Cerebellar nuclear complex (tissue), 1 donor: ENCODE measurements at regions not wholly inside any gene's neighbourhood (a gene's known extent, or its start where the extent isn't known, plus 50 kb on each side); places are given as distances from the start of the nearest gene placed in this dataset.
"Not testable (repeated sequence)": the region's sequence is repeated elsewhere in the genome, so short reads cannot be mapped to it uniquely, and the experiment has no call there.

Experiments
- DNase-seq, 2 experiments: peaks; one replicate each; lab custom pipeline; 2025; lab: John Stamatoyannopoulos, UW

DNA sequence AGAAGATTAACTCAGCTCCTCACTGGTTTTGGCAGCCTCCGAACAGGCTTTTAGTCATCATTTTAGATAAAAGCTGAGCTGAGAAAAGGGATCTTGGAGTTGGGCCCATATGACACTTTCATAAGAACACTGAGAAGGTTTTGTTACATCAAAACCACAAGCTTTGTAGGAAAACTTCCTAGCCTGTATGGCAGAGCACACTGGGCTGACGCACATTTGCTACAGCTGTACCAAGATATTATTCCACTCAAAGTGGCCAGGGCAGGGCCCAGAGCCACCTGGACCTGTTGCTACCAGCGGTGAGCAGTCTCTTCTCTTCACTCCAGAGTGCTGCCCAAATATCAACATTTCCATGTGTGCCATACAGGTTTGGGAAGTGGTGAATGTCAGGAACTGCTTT is 160.5 kb upstream of the CCDC54 start:
- DNase-seq: no peak

DNA sequence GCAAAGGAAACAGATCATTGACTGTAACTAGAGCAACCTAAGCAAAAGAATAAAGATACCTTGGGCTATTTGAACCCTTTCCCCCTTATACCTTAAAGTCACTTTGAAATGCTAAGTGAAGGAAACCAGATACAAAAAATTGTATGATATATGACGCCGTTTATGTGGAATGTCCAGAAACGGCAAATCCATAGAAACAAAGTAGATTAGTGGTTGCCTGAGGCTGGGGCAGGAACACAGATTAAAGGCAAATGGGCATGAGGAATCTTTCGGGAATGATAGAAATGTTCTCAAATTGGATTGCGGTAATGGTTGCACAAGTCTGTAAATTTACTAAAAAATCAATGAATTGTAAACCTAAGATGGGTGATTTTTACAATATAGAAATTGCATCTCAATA is 160.1 kb upstream of the CCDC54 start:
- no peak for DNase-seq

DNA sequence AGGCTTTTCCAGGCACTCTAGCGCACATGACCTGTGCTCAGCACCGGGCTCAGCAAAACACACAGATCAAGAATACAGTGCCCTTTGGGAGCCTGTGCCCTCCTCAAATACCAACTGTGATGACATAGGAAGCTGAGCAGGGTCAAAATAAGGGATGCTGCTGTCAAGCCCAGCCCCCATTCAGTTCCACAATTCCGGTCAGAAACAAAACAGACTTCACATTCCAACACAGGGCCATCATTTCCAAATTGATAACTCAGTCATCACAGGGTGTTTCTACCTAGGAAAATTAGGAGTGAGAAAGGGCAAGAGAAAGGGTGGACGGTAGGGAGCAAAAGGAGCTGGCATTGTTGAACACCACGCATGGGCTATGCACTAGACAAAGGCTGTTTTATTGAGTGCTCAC is 158.4 kb upstream of the CCDC54 start:
- no peak for DNase-seq

DNA sequence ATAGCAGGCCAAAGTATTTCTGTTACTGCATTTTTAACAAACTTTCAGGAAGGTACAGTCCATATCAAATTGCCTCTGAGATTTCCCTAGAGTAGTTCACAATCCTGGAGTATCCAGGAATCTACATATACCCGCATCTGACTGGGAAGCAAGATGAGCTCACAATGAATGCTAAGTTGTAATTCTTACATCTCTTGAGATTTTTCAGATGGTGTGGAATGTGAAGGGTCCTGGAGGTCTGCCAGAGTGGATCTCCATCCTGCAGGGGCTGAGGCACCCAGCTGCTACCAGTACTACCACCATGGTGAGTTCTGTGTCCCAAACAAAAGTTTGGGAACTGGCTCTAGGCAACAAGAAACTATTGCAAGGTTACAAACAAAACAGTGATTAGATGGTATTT is 156.7 kb upstream of the CCDC54 start:
- DNase-seq: no peak

DNA sequence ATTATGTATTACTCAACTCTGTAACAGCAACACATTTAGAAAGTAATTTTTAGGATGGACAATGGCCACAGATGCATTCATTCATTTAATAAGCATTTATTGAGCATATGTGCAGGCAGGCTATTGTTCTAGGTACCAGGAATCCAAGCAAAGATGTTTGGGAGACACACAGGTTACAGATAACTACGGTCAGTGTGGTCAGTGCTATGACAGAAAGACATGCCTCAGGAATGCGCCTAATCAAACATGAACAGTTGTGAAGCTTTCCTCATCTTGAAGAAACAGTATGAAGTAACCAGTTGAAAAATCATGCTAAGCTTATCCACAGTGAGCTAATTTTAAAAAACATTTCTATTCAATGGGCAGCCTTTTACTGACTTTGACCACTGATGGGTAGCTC is 155.4 kb upstream of the CCDC54 start:
- DNase-seq: no peak

DNA sequence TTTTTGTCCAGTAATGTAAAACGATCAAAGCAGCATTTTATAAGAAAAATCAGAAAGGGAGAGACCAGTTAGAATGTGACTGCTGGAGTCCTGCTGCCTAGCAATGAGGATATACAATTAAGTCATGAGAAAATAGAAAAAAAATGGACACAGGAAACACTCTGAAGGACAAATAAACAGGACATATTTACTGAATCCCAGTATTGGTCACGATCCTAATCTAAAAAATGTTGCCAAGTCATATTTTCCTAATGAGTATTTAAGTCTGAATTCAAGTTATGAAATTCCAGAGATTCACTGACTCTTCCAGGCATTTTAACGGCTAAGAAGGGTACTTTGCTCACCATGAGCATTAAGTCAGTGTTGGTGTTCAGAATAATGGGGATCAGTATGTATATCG is 154.3 kb upstream of the CCDC54 start:
- no peak for DNase-seq

DNA sequence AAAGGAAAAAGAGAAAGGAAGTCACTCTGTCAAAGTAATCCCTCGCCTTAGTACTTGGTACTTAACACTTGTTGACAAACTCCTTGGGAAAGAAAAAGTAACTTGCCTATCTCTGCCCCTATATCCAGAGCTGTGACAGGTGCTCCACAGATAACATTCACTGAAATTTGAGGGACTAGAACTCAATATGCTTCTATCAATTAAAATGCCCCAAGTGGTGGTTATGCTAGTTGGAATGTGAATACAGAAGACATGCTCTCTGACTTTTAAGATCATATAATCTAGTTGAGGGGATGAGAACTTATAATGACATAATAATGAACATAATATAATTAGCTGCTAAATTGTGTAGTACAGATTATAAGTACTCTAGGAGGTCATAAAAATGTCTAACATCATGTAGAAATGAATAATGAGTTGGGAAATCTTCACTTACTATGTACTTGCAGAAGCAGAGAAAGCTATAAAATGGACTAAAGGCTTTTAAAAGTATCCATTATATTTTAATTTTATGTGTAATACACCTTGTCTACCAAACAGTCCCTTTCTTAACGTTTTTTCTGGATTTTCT is 153.1 kb upstream of the CCDC54 start:
- DNase-seq: no peak

DNA sequence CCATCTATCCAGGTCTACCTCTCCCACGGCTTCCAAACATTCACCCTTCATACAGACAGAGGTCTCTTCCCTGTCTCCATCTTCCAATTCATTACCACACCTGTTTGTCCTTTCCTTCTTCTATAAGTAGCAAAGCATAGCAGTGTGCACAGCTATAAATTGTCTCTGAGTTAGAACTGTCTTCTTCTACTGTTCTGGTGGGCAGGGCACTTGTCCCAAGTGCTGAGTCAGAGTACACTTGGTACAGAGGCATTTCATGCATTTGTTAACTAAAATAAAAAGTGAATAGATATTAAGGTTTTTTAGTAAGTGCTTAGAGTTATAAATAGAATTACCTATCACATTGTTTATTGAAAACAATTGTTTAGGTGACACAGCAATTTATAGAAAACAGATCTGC is 150.1 kb upstream of the CCDC54 start:
- no peak for DNase-seq

DNA sequence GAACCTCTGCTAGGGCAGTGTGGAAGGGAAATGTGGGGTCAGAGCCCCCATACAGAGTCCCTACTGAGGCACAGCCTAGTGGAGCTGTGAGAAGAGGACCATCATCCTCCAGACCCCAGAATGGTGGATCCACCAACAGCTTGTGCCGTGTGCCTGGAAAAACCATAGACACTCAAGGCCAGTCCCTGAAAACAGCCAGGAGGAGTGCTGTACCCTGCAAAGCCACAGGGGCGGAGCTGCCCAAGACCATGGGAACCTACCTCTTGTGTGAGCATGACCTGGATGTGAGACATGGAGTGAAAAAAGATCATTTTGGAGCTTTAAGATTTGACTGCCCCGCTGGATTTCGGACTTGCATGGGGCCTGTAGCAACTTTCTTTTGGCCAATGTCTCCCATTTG is 143.4 kb upstream of the CCDC54 start:
- not testable (repeated sequence) for DNase-seq

DNA sequence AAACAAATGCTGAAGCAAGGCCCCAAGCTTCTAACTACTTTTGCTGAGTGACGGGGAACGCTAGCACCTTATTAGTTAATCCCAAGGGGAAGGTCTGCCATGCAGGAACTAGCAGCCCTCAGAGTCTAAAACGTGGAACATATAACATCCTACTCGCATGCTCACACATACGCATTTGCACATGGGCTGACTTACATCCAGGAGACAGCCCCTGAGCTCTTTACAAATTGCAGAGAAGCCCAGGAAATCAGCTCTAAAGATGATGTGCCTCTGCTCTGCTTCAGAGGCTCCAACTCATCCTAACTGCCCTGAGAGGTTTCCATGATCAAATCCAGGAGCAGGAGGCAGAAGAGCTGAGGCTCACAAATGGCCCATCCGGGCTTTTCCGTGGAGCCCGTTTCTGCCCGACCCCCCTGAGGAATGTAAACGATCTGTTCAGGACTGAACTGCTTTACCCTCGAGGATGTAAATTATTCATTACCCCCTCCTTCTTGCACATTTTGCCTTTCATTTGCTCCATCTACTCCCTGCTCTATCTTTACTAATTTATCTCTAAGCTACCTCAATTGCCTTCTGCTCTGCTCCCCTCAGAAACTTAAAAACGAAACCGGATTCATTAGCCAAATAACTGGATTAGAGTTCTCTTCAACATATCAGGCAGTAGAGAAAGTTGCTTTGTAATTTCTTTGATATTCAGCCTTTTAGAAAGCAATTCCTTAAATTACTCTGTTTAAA is 141.9 kb upstream of the CCDC54 start:
- DNase-seq: no peak

DNA sequence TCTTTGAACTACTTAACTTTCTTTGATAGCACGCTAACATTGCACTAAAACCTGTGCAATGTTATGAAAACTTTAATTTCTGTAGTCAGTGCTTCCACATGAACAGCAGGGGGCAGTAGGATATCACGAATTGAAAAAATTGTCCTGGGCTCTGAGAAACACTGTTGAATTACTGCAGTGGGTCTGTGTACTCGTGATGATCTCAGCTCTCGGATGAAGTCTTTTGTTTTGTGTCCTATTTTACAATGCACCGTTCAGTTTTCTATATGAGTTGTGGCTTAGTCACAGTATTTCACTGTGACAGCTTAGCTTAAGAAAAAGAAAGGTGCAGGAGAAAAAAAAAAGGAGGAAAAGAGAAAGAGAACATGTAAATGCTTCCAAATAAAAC is 141.3 kb upstream of the CCDC54 start:
- peak; percentile 17 to 78 for DNase-seq

DNA sequence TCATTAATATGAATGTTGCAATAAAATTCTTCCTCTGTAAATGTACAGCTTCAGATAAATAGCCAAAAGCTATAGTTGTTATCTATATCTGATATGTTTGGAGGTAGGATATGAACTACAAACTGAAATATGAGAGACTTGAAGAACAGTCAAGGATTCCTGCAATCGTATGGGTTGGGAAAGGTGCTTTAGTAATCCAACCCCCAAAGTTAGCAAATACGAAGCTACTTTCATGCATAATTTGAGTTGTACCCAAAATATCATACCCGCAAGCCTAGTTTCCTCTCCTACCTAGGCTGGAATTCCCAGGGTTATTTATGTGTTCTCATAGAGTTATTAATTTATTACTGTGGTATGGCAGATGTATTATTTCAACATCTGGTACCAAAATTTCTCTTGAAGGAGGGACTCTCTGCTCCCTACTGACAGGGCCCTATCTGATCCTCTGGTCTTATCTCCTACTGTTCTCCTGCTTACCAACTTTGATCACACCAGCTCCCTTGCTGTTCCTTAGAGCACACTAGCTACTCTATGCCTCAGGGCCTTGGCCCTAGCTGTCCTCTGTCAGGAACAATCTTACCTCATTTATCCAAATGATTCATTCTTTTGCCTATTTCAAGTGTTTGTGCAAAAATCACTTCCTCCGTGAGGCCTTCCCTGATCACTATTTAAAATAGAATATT is 140.4 kb upstream of the CCDC54 start:
- DNase-seq: peak in 1 of 2 experiments; percentile 8

DNA sequence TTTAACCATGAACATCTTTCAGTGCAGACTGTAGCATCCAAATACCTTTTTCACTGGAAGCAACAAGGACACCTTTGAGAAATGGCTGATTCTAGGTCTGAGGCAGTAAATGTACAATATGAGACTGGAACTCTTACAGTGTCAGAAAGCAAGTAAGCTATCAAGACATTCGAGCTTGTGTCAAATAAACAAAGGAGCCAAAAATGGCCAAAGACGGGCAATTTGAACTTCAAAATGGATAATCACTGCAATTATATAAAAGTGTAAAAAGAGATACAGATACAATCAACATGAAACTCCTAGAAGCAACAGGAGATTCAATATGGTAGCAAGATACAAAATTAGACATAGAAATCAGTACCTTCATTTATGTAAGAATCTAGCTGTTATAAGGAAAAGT is 138.5 kb upstream of the CCDC54 start:
- DNase-seq: peak in 1 of 2 experiments; percentile 24

DNA sequence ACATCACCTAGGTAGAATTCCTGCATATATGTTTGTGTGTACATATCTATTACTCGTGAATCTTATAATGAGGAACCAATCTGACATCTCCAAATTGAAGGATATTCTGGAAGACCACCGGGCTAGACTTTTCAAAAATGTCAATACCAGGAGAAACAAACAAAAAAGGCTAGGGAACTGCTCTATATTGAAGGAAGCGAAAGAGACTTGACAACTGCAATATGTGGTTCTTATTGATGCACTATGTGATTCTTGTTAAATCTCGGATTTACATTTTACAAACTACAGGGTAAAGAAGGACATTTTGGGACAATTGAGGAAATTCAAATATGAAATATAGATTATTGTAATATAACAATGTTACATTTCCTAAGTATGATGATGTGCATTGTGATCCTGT is 137.5 kb upstream of the CCDC54 start:
- no peak for DNase-seq

DNA sequence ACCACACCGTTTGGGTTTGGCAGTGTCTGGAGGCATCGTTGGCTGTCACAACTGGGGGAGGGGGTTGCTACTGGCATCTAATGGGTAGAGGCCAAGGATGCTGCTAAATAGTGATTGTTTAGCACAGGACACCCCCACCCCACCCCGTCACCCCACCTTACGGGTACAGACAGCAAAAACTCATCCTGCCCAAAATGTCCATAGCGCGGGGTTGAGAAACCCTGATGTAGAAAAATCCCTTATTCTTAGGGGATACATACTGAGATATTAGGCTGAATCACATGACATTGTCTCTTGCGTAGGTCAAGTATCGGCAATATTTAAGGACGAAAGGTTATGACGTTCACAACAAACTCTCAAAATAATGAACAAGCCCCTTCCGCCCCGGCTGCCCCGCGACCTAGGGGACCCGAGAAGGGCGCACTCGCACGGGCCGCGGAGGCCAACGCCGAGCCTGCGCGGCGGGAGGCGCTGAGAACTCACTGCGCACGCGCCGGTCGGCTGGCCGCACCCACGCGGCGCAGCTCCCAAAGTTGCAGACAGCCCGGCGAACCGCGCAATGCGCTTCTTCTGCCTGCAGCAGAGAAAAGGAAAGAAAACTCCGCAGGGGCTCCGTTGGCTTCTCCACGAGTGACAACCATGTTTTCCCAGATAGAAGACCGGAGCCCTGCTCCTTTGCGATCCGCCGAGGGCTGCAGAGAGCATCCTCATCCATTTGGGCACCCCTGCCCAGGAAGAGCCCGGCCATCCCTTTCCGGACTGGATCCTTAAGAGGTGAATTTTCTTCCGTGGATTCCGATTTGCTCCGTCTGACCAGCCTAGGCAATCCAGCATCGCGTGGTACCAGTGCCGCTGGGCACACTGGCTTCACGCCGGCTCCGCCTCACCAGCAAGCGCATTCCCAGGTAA is 136.8 kb upstream of the CCDC54 start:
- DNase-seq: peak in 1 of 2 experiments; percentile 13

DNA sequence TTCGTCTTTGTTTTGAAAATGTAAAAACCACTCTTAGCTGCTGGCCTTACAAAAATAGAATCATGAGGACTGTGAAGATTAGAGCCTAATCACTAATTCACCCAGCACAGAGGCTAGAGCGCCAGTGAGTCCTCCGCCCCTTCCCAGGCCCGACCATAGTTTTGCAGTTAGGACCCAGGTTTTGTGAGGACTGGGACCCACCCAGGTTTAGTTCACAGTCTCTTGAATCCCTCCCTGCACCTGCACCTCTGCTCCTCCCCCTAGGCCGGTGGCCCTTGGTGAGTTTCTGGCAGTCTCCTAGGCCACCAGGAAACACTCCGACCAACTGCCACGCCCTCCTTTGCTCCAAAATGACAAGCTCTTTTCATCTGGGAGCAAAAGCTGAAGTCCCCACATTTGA is 136.0 kb upstream of the CCDC54 start:
- DNase-seq: no peak

DNA sequence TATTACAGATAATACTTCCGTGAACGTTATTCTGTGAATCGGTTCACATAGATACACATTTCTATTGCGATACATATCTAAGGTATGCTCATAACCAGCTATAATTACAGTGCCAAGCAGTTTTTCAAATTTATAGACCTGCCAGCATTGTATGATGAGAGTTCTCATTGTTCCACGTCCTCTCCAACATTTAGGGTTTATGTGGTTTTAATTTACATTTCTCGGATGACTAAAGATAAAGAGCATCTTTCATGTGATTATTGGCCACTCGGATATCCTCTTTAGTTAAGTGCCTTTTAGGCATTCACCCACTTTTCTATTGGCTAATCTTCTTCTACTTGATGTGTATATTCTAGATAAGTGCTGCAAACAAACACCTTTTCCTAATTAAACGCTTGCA is 134.7 kb upstream of the CCDC54 start:
- DNase-seq: no peak

DNA sequence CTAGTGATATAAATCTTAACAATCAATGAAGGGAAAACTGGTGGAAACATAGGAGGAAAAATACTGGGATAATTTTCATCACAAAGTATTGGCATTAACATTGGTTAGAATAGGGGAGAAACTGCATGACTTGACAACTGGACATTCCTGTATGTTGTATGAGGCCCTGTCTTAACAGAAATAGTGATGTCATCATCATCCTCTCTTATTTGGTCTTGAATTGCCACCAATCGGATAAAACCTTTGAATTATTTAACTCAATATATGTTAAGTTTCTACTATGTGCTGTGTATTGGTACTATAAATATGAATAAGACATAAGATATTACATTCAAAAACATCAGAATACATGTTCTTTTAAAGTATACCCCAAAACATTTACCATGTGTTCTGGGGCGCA is 130.1 kb upstream of the CCDC54 start:
- no peak for DNase-seq

DNA sequence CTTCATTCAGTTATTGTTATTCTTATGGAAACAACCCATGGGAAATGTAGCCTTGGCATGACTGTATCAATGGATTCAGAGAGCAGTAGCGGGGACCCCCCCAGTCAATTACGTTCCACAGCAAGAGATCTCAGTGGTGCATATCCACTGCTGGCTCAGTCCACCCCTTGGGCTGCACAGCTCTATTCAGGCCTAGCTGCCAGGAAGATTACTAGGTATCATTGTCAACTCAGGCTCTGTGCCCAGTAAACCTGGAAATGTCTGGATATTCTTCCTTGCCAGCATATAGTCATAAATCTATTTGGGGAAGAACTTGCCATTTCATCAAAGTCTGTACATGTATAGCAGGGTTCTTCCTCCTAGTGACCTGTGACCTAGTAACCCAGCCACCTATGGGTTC is 128.1 kb upstream of the CCDC54 start:
- DNase-seq: no peak

DNA sequence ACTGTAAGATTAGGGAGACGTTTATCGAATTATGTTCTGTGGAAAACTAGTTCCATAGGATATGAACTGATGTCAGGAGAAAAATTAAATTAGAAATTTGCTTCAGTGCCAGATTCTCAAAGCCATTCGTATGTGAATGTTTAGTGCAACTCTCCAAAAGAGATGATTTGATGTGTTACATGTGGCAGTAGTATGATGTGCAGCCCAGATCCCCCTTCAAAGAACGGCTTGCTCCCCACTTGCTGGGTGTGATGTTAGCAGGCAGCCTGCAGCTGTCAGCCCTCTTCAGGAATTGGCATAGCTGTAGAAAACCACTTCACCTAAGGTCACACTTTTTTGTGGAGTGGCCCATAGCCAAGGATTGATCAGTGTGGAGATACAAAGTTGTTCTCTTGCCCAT is 127.0 kb upstream of the CCDC54 start:
- DNase-seq: no peak

DNA sequence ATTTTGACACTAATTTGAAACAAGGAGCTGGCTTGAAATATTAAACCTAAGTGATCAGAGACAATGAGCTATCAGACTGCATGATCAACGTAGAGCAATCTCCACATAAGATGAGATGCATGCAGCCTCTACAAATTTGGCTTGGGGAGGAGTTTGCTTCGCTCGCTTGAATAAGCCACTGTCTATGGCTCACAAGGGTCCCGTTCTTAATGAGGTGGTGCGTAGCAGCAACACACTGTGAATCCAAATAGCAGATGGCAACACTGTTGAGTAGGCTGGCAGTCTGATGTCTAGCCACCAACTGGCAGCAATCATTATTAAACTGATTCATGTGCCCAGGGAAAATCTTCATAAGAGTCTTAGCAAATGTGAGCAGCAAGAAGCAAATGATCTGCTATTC is 125.4 kb upstream of the CCDC54 start:
- DNase-seq: no peak

DNA sequence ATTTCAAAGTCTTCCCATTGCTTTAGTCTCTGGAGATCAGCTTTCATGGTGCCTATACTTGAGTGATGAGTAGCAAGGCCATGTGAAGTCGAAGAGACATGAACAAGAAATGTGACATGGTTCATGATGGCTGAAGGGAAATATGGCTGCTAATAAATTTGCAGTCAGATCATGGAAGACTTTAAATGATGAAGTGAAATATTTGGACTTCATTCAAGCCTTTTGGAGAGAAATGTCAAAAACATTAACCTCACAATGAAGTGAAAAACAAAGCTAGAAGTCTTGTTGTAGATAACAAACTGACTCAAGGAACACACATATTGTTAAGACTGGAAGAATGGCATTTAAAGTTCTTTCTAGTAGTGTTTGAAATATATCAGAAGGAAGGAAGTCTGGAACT is 120.3 kb upstream of the CCDC54 start:
- DNase-seq: no peak

DNA sequence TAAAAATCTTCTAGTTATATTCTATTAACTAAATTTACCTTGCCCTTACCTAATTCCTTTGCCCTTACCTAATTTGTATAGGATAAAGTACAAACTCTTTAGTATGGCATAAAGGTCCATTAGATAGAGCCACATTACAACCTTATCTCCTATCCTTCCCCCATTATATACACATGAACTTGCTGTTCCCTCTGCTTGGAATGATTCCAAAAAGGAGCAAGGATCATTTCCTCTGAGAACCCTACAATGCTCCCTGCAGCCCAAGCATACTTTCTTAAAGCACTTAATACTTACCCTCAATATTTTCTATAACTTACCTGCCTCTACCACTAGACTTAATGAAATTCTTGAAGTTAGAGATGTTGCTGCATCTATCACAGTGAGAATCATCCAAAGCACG is 118.9 kb upstream of the CCDC54 start:
- no peak for DNase-seq
